GM12865 (cell line): ENCODE measurements at regions not wholly inside any gene's neighbourhood (a gene's known extent, or its start where the extent isn't known, plus 50 kb on each side); places are given as distances from the start of the nearest gene placed in this dataset.

Experiments used
- DNase-seq: peaks from one replicate; pipeline ENCODE4 v3.0.0; 2010; ENCODE audit warnings: low read depth
- H3K4me3 ChIP-seq: 2 replicates; pipeline ENCODE4 v1.5.1; 2011; ENCODE audit warnings: mild to moderate bottlenecking, low read depth, low read length, control low read depth
- CTCF ChIP-seq: IDR thresholded peaks from 2 replicates; pipeline ENCODE4 v1.5.1; 2011; ENCODE audit warnings: low read length, control low read depth, low read depth, inconsistent platforms; ENCODE audit not compliant: insufficient read depth; ENCODE audit errors: missing control alignments

DNA sequence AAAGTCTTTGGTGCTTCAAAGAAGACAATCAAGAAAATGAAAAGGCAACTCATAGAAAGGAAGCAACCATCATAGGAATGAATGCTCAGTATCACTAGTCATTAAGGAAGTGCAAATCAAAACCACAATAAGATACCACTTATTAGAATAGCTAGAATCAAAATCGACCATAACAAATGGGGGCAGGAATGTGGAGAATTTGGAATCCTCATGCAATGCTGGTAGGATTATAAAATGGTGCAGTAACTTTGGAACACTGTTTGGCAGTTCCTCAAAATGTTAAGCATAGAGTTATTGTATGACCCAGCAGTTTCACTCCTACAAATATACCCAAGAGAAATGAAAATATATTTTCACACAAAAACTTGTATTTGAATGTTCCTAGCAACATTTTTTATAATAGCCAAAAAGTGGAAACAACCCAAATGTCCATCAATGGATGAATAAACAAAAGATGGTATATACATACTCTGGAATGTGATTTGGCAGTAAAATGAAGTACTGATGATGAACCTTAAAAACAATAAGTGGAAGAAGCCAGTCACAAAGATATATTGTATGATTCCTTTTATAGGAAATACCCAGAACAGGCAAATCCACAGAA is 105.6 kb downstream of the MIS18A start:
- no peak for DNase-seq

GRCh38 chr21:32172106-32172505 is 106.7 kb downstream of the MIS18A start:
- no peak for DNase-seq
- TF ChIP-seq CTCF, result no peak
- H3K4me3 ChIP-seq, result no peak overlapping the region

More for the DNA sequence above, 105.6 kb downstream of the MIS18A start:
- no peak for TF ChIP-seq CTCF
- no peak overlapping the region for H3K4me3 ChIP-seq

DNA sequence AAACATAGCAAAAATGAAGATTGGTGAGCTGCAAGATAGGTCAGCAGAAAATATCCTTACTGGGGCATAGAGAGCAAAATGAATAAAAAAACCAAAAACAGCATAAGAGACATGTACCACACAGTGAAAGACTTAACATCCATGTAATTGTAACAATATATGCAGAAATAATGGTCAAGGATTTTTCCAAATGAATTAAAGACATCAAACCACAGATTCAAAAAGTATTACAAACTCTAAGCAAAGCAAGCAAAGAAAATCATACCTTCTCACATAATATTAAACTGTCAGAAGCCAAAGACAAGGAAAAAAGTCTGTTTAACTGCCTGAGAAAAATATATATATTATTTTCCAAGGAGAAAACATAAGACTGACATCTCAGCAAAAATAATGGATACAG is 111.3 kb downstream of the MIS18A start:
- no peak for TF ChIP-seq CTCF
- no peak for DNase-seq

DNA sequence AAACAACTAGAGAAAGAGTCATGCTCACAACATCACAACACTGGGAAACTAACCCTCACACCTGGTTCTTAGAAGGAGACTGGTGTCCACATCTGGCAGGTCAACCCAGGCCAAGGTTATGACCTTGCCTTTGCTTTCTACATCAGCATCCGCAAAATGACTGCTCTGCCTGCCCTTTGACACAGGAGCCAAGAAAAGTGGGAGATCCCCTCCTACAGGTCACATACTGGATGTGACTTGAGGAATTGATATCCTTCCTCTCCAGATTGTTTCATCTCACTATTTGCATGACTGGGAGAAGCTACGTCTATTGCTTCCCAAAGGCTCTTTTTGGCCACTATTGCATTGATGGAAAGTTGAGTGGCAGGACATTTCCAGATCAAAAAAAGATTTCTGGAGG is 115.5 kb downstream of the MIS18A start:
- TF ChIP-seq CTCF, result no peak
- no peak overlapping the region for H3K4me3 ChIP-seq
- DNase-seq, result no peak

More for the DNA sequence above, 111.3 kb downstream of the MIS18A start:
- H3K4me3 ChIP-seq, result no peak overlapping the region

DNA sequence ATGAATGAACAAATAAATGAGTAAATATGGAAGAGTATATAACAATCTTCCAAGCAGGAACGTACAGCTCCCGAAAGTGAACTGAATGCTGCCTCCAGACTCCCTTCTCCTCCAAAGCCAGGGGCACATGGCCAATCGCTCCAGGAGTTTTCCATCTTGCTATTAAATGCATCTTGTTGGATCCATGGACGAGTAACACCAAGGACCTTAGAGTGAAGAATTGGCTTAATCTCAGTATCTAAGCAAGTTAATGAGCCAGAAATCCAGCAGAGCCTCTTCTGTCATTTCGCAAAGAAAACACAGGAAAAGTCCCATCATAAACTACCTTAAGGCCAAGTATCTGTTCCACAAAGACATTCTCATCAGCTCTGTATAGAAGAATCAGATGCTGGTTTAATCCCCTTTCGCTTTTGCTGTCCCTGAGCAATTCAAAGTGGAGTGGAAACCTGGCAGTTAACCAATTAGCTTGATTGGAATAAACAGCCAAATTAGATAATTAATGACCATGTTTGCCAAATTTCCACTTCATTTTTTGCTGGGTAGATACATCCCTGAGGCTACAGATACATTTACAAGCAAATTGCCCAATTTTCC is 116.0 kb downstream of the MIS18A start:
- DNase-seq, result no peak
- no peak for TF ChIP-seq CTCF
- H3K4me3 ChIP-seq, result no peak overlapping the region

DNA sequence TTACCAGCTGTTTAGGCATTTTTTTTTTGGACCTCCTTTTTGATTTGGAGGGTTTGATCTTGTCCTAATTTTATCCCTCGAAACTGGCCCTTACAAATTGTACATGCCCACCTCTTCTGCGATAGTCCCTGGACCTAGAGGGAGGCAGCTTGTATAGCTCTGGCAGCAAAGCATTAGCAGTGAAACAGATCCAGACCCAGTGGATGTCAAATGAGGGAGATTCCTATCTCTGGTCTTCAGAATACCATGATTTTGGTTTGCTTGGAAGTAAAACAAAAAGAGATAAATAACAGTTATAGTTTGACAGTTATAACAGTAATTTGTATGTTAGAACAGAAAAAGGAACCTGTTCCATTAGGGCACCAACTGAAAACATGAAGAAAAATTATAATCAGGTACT is 123.6 kb downstream of the MIS18A start:
- no peak overlapping the region for H3K4me3 ChIP-seq
- TF ChIP-seq CTCF, result no peak
- DNase-seq, result no peak

GRCh38 chr21:32147041-32147440 is 131.8 kb downstream of the MIS18A start:
- H3K4me3 ChIP-seq, result no peak overlapping the region
- DNase-seq, result no peak
- no peak for TF ChIP-seq CTCF
